ENCODE measurements at regions not wholly inside any gene's neighbourhood (a gene's known extent, or its start where the extent isn't known, plus 50 kb on each side); places are given as distances from the start of the nearest gene placed in this dataset.
"Not testable (repeated sequence)": the region's sequence is repeated elsewhere in the genome, so short reads cannot be mapped to it uniquely, and the experiment has no call there.

DNA sequence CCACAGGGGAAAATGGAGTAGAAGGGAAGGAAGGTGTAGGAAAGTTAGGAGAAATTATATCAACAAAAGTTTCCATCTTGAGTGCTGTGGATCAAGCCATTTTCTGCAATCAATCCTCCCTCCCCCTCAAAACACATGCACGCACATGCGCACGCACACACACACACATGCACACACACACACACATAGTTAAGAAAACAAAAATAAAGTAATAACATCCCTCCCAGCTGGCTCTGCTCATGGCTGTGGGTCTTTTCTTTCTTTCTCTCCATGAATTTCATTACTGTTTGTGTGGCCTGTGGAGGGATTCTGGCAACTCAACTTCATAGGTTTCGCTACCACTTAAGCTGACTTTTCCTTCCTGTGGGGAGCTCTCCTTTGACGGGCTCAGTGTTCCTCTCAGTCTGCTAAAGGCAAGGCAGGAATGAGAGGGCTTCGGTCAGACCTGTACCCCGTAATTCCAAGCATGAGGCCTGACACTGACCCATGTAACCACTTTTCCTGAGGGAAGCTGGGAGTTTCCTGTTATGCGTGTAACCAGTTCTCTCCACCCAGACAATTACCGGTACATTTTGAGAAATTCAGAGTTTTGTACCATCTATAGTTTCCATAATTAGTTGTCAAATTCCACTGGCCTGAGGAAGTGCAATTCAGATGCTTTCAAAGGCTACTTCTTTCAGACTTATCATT, 79.8 kb downstream of the ZNF92 start:
- DNase-seq (ENCODE audit: low read depth in 1 of 2, low spot score in 1 of 2) = no peak

GRCh38 chr7:65454469-65454868, 80.8 kb downstream of the ZNF92 start:
- DNase-seq (ENCODE audit: low read depth in 1 of 2, low spot score in 1 of 2) = no peak

DNA sequence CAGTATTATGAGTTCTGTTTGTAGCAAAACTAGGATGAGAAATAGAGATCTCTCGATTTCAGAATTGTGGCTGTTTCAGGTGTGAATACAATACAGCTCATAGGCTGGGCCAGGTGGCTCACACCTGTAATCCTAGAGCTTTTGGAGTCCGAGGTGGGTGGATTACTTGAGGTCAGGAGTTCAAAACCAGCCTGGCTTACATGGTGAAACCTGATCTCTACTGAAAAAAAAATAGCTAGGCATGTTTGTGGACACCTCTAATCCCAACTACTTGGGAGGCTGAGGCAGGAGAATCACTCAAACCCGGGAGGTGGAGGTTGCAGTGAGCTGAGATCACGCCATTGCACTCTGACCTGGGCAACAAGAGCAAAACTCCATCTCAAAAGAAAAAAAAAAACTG, 81.4 kb downstream of the ZNF92 start:
- DNase-seq (ENCODE audit: low read depth in 1 of 2, low spot score in 1 of 2) = not testable (repeated sequence)

DNA sequence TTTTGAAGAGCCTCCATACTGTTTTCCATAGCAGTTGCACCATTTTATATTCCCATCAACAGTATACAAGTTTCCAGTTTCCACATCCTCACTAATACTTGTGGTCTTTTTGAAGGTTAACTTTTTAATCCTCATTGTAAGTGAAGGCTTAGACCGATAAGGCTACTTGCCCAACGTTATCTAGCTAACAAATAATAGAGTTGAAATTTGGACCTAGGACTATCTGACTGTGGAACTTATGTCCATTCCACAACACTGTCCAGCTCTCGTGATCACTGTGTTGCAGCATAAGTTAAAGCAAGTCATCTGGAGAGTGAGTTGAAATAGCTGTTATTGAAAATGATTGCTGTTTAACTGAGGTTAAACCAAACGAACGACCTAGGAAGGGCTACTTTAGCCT, 84.0 kb downstream of the ZNF92 start:
- no peak for DNase-seq (ENCODE audit: low read depth in 1 of 2, low spot score in 1 of 2)

GRCh38 chr7:65459438-65459837, 85.8 kb downstream of the ZNF92 start:
- no peak for DNase-seq (ENCODE audit: low read depth in 1 of 2, low spot score in 1 of 2)

DNA sequence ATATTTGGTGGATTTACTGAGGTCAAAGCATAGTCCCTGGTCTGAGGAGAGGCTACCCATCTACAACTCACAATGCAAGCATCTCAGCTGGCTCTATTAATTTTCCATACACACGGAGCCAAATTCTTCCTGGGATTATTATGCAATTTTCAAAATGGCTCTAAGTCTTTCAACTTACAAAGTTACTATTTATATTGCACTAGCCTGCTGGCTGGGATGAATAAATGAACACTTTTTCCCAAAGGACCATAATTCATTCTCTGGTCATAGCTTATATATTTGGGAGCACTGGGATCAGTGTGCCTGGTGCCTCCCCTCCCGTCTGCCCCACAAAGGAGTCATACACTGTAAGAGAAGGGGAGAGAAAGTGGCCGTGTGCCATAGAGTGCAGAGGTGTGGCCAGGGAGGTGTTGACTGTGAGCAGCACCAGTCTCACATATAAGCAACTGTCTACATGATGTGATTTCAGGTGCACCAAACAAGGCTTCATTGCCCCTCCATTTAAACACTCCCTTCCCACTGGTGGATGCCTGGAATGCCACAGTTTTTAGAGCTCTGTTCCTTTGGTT, 88.6 kb downstream of the ZNF92 start:
- no peak for DNase-seq (ENCODE audit: low read depth in 1 of 2, low spot score in 1 of 2)

- no peak for DNase-seq (ENCODE audit: low read depth in 1 of 2, low spot score in 1 of 2)
These were observed 89.5 kb downstream of the ZNF92 start for GRCh38 chr7:65463184-65463583.

GRCh38 chr7:65469919-65470558, 96.4 kb downstream of the ZNF92 start:
- DNase-seq (ENCODE audit: low read depth in 1 of 2, low spot score in 1 of 2) = not testable (repeated sequence)

- no peak for DNase-seq (ENCODE audit: low read depth in 1 of 2, low spot score in 1 of 2)
These were observed 97.9 kb downstream of the ZNF92 start for GRCh38 chr7:65471587-65471986.

DNA sequence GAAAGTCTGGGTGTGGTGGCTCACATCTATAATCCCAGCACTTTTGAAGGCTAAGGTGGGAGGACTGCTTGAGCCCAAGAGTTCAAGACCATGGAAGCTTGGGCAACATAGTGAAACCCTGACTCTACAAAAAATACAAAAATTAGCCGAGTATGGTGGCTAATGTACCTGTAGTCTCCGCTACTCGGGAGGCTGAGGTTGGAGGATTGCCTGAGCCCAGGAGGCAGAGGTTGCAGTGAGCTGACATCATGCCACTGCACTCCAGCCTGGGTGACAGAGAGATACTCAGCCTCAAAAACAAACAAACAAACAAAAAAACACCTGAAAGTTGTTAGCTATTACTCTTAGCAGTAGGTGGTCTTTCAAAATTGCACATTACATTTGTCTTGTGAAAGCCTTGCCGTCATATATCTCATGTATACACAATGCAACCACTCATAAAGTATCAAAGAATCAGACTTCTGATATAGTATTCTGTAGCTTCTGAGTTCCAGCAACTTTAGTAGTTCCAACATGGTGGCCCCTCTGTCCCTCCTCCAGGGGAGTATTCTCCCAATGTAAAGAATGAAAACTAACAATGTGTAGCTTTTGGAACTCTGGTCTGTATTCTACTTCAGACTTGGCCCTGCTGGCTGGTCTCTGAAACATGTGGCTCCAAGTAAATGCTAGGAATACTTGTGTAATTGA, 101.5 kb downstream of the ZNF92 start:
- no peak for DNase-seq (ENCODE audit: low read depth in 1 of 2, low spot score in 1 of 2)

DNA sequence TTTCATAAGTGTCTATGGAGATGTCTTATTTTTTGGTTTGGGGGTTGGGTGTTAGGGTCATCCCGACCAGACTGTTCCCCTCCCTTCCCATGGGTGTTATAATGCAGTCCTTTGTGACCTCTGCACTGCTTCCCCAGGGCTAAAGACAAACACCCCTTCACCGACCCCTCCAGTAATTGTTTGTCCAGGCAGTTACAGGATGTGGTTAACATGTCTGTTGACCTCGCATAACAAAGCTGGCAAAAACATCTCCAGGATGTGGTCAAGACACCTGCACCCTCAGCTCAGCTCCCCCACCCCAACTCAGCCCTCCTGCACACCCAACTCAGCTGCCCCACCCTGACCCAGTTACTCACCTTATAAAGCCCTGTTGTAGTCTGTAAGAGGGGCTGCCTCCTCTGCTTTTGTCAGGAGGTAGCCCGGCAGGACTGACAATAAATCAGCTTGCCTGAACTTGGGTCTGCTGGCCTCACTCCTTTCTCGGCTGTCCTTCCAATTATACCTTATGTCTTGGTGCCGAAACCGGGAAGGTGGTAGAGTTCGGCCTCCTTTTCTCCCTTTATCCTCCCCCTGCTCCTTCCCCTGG, 102.2 kb downstream of the ZNF92 start:
- DNase-seq (ENCODE audit: low read depth in 1 of 2, low spot score in 1 of 2) = no peak

- DNase-seq (ENCODE audit: low read depth in 1 of 2, low spot score in 1 of 2) = no peak
These were observed 103.7 kb downstream of the ZNF92 start for GRCh38 chr7:65477326-65477725.

DNA sequence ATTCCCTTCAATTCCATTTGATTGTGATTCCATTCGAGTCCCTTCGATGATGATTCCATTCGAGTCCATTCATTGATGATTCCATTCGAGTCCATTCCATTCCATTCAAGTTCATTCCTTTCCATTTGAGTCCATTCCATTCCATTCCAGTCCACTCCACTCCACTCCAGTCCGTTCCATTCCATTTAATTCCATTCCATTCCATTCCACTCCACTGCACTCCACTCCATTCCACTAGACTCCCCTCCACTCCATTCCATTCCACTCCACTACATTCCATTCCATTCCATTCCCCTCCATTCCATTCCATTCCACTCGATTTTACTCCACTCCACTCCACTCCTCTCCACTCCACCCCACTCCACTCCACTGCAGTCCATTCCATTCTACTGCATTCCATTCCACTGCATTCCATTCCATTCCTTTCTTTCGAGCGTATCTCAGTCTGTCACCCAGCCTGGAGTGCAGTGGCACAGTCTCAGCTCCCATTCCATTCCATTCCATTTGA, 115.7 kb downstream of the ZNF92 start:
- DNase-seq (ENCODE audit: low read depth in 1 of 2, low spot score in 1 of 2) = no peak

GRCh38 chr7:65496697-65497096, 123.0 kb downstream of the ZNF92 start:
- not testable (repeated sequence) for DNase-seq (ENCODE audit: low read depth in 1 of 2, low spot score in 1 of 2)

DNA sequence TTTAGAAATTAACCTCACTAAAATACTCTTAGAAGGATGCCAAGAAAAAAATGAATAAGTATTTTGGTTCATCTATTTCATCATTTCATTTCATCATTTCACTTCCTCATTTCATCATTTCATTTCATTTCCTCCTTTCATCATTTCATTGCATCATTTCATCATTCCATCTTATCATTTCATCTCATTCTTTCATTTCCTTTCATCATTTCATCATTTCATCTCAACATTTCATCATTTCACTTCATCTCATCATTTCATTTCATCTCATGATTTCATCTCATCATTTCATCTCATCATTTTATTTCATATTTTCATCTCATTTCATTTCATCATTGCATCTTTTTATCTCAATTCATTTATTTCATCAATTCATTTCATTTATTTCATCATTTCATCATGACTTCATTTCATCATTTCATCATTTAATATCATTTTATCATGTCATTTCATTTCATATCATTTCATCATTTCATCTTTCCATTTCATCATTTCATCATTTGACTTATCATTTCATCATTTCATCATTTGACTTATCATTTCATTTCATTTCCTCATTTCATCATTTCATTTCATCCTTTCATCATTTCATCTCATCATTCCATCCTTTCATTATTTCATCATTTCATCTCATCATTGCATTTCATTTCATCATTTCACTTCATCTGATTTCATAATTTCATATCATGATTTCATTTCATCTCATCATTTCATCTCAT, 129.9 kb downstream of the ZNF92 start:
- no peak for DNase-seq (ENCODE audit: low read depth in 1 of 2, low spot score in 1 of 2)

- not testable (repeated sequence) for DNase-seq (ENCODE audit: low read depth in 1 of 2, low spot score in 1 of 2)
These were observed 131.1 kb downstream of the ZNF92 start for GRCh38 chr7:65504504-65505319.

GRCh38 chr7:65505320-65505633, 131.6 kb downstream of the ZNF92 start:
- DNase-seq (ENCODE audit: low read depth in 1 of 2, low spot score in 1 of 2) = not testable (repeated sequence)

DNA sequence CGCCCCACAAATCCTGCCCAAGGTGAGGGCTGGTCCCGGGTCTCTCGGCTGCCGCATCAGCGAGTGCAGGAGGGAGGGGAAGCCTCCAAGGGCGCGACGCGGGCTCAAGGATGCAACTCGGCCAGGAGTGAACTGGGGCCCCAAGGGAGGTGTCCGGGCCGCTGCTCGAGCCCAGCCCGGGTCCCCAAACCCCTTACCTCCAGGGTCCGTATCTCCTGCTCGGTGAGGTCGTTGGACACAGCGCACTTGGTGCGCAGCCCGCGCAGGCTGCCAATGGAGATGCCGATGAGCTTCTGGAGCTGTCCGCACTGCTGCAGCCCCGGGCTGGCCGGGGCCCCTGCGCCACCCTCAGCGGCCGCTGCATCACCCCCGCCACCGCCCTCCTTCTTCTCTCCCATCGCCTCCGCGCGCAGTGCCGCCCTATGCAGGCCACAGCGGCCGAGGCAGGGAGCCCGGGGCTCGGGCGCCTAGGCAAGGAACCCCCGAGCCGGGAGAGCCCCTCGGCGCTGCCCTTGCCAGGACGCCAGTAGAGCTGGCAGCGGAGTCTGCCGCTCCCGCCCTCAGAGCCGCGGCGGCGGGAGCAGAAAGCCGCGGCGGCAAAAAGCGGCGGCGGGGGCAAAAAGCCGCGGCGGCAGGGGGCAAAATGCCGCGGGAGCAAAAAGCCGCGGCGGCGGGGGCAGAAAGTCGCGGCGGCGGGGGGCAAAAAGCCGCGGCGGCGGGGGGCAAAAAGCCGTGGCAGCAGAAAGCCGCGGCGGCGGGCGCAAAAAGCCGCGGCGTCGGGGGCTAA, 135.1 kb downstream of the ZNF92 start:
- not testable (repeated sequence) for DNase-seq (ENCODE audit: low read depth in 1 of 2, low spot score in 1 of 2)
